ENCODE measurements at regions not wholly inside any gene's neighbourhood (a gene's known extent, or its start where the extent isn't known, plus 50 kb on each side); places are given as distances from the start of the nearest gene placed in this dataset.

DNA sequence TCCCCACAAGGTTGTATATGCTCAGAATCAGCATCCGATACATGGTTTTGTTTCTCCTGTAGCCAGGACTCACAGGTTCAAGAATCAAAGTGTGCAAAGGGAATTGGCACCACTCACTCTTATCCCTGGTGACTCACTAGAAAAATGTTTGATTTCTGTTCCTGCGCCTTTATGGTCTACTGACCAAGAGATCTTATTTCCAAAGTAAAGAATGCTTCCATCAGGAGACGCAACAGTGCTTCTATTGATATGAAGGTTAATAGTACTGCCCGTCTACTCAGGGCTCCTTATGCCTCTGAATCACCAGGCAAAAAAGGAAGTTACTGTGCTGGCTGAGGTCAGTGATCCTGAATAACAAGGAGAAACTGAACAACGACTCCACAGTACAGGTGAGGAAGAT is 1392.0 kb upstream of the PRMT6 start:
- TF ChIP-seq POLR2AphosphoS5 (IDR thresholded peaks at IDR 0.05; ENCODE audit: low read depth, low read length): no peak
- TF ChIP-seq POLR2A (IDR thresholded peaks at IDR 0.05; ENCODE audit: low read depth, low read length): no peak
- no peak for TF ChIP-seq SPI1 (IDR thresholded peaks at IDR 0.05; ENCODE audit: low read depth, low read length)
- no peak for TF ChIP-seq TAF1 (IDR thresholded peaks at IDR 0.05; ENCODE audit: low read depth, low read length)
- TF ChIP-seq PAX5 (IDR thresholded peaks at IDR 0.05; ENCODE audit: insufficient read depth, low read length, severe bottlenecking): no peak
